Breast epithelium (tissue), 3 donors: ENCODE measurements at regions not wholly inside any gene's neighbourhood (a gene's known extent, or its start where the extent isn't known, plus 50 kb on each side); places are given as distances from the start of the nearest gene placed in this dataset.

Experiments
- POLR2AphosphoS5 ChIP-seq, 3 donors: sonication (generic); formaldehyde crosslinking; IDR thresholded peaks; one replicate each; pipeline ENCODE4 v1.6.1; 2017; ENCODE audit warnings: antibody characterized with exemption in 3 of 3
- TF ChIP-seq, protein P1 (sequence below), 3 donors: fragments of 450-650 bp; IDR thresholded peaks; one replicate each; pipeline ENCODE4 v1.5.1; 2016 to 2017; ENCODE audit warnings: antibody characterized with exemption in 3 of 3, mild to moderate bottlenecking in 3 of 3, moderate library complexity in 3 of 3

DNA sequence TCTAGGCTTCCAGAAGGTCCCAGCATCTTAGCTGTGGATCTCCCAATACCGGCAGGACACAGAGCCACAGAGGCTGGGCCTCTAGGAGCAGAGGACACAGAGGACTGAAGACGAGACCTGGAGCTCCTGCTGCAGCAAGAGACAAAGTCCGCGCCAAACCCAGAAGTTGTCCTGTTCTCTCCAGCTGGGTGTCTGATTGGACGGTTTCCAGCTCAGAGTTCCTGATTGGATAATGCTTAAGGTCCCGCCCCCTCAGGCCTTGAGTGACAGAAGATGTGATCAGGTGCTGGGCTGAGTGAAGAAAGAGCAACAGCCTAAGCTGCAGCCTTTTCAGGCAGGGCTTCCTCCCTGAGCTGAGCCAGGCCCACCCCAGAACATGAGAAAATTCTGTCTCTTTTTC is 59.9 kb upstream of the ZNF85 start:
- TF ChIP-seq, protein P1, sequence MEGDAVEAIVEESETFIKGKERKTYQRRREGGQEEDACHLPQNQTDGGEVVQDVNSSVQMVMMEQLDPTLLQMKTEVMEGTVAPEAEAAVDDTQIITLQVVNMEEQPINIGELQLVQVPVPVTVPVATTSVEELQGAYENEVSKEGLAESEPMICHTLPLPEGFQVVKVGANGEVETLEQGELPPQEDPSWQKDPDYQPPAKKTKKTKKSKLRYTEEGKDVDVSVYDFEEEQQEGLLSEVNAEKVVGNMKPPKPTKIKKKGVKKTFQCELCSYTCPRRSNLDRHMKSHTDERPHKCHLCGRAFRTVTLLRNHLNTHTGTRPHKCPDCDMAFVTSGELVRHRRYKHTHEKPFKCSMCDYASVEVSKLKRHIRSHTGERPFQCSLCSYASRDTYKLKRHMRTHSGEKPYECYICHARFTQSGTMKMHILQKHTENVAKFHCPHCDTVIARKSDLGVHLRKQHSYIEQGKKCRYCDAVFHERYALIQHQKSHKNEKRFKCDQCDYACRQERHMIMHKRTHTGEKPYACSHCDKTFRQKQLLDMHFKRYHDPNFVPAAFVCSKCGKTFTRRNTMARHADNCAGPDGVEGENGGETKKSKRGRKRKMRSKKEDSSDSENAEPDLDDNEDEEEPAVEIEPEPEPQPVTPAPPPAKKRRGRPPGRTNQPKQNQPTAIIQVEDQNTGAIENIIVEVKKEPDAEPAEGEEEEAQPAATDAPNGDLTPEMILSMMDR (IDR thresholded peaks at IDR 0.05) = no peak
- no peak for TF ChIP-seq POLR2AphosphoS5 (IDR thresholded peaks at IDR 0.05)
